GM18498 (cell line): ENCODE measurements at regions not wholly inside any gene's neighbourhood (a gene's known extent, or its start where the extent isn't known, plus 50 kb on each side); places are given as distances from the start of the nearest gene placed in this dataset.
"Not testable (repeated sequence)": the region's sequence is repeated elsewhere in the genome, so short reads cannot be mapped to it uniquely, and the experiment has no call there.

Experiments used
- ATAC-seq: cut with Tn5 transposase; IDR thresholded peaks from one replicate; pipeline ENCODE4 v1.9.1; 2021; ENCODE audit warnings: mild to moderate bottlenecking, moderate library complexity; ENCODE audit not compliant: unreplicated experiment

DNA sequence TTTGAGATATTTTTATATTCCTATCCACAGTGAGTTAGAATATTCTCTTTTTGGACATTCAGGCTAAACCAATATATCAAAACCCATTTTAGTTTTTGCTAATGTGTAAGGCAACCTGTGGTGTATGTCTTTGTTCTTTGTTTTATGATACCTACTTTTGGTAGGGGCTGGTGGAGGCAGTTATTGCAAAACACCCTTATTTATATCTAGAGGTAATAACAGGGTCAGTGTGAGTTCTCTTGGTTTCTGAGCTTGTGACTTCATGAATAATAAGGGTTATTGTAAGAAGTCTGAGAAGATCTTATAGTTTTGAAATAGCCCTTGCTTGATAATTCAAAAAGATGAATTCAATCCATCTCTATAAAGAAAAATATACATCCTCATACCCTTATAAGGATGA lies 235.1 kb upstream of the LRIG3 start:
- no peak for ATAC-seq

DNA sequence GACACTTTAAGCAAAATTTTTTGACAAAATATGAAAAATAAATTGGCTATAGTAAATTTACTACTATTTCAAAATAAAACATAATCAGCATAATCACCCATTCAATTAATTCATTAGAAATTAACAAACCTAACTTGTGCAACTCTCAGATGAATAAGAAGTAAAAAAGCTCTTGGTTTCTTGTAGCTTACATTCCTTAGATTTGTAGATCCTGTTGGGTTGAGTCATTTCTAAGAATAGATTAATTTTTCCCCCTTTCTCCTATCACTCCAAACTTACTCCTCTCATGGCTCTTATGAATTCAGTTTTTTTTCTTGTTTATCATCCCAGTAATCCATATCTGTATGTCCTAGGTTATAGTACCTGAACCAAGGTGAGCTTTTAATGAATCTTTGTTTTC lies 230.9 kb upstream of the LRIG3 start:
- ATAC-seq, result no peak

DNA sequence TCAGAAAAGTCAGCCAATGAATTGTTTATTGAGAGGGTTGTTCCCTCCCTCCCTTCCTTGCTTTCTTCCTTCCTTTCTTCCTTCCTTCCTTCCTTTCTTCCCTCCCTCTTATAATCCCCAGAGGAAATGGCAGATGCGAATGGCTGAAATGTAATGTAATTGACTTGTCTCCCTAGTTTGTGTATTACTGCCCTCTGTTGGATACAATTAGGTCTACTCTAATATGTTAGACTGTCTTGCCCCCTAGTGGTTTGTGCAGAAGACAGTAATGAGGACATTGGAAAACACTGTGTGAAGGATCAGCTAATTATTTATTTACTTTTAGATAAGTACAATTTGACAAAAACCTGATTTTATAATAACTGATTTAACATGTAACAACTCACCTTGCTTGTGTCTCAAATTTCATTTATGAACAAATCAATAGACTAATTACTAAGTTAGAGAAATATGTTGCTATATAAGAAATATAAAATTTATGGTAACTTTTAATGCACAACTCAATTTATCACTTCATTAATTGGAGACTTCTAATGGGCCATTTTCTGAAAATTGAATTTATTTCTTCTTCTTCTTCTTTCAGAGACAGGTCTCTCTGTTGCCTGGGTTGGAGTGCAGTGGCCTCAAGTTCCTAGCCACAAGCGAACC lies 229.8 kb upstream of the LRIG3 start:
- ATAC-seq, result peak; percentile 100

DNA sequence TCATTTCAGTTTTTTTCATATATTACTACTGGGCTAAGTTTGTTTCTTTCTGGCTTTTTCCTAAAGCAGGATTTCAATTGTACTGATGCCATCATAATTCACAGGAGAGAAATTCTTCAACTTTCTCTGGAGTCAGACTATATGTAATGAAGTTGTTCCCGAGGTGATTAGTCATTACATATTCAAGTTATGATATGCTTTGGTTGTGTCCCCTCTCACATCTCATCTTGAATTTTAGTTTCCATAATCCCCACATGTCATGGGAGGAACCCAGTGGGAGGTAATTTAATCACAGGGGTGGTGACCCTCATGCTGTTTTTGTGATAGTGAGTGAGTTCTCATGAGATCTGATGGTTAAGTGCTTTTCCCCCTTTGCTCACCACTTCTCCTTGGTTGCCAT lies 227.5 kb upstream of the LRIG3 start:
- no peak for ATAC-seq

- no peak for ATAC-seq
These were observed 222.0 kb upstream of the LRIG3 start for GRCh38 chr12:59142183-59142790.

GRCh38 chr12:59134750-59135149 lies 214.4 kb upstream of the LRIG3 start:
- no peak for ATAC-seq

DNA sequence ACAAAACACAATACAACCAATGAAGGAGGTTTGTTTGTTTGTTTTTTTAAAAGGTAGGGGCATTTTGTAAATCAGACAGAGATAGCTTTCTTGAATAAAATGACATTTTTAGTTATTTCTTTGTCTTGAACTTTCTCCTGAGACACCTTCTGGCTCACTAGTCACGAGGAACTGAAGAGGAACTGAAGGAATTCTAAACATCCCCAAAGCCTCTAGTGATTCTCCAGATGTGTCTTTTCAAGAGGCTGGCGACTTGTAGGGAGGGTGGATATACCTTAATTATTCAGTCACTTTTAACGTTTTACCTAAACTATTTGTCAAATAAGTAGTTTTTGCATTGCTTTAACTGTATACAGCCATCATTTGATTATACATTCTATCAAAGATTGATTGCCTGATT lies 211.2 kb upstream of the LRIG3 start:
- ATAC-seq, result no peak

GRCh38 chr12:59122784-59123183 lies 202.5 kb upstream of the LRIG3 start:
- ATAC-seq, result no peak

GRCh38 chr12:59121451-59121850 lies 201.1 kb upstream of the LRIG3 start:
- ATAC-seq, result no peak

GRCh38 chr12:59119676-59120075 lies 199.4 kb upstream of the LRIG3 start:
- ATAC-seq, result no peak

- no peak for ATAC-seq
These were observed 198.1 kb upstream of the LRIG3 start for GRCh38 chr12:59118356-59118755.

GRCh38 chr12:59115995-59116394 lies 195.7 kb upstream of the LRIG3 start:
- ATAC-seq, result no peak

- no peak for ATAC-seq
These were observed 195.2 kb upstream of the LRIG3 start for GRCh38 chr12:59115526-59115925.

DNA sequence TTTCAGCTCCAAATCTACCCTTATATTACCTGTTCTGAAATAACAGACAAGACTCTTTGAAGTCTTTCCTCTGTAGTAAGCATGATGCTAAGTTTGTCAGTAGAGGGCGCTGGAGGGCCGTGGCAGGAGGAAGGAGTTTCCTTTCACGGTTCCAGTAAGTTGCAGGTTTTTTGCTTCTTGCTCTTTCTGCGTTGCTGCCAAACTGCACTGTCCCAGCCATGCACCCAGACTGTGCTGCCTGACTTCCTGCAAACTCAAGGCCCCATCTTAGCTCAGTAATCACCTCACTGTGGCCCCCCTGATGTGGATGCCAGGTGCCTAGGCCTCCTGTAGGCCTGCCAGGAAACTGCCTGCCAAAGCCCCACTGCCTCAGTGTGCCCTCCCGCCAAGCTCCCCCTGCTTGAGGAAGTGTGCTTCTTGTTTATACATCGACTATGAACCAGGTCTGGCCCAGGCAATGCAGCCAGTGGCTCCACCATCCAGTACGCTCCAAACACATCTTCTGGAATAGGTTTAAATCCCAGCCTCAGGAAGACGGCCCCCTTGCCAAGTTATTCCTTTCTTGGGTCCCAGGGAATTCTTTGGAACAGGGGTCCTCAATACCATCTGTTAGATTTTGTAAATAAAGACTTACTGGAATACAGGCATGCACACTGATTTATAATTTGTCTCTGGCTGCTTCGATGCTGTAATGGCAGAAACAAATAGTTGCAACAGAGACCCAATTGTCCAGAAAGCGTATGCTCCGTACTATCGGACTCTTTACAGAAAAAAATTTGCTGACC lies 193.7 kb upstream of the LRIG3 start:
- peak; percentile 93 for ATAC-seq

DNA sequence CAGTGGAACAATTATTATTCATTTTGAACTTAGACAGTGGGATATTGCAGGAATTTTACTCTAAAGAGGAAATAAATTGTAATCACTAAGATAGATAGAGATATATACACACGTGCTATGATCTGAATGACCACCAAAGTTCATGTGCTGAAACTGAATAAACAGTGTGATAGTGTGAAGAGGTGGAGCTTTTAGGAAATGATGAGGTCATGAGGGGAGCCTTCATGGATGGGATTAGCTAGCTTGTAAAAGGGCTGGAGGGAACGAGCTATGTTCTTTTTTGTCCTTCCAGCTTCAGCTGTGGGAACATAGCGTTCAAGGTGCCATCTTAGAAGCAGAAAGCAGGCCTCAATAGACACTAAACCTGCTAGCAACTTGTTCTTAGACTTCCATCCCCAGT lies 191.5 kb upstream of the LRIG3 start:
- ATAC-seq, result no peak

DNA sequence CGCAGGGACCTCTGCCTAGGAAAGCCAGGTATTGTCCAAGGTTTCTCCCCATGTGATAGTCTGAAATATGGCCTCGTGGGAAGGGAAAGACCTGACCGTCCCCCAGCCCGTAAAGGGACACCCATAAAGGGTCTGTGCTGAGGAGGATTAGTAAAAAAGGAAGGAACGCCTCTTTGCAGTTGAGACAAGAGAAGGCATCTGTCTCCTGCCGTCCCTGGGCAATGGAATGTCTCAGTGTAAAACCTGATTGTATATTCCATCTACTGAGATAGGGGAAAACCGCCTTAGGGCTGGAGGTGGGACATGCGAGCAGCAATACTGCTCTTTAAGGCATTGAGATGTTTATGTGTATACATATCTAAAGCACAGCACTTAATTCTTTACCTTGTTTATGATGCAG lies 188.2 kb upstream of the LRIG3 start:
- ATAC-seq, result not testable (repeated sequence)

- no peak for ATAC-seq
These were observed 180.3 kb upstream of the LRIG3 start for GRCh38 chr12:59100585-59100984.

GRCh38 chr12:59097876-59098275 lies 177.6 kb upstream of the LRIG3 start:
- ATAC-seq, result no peak

DNA sequence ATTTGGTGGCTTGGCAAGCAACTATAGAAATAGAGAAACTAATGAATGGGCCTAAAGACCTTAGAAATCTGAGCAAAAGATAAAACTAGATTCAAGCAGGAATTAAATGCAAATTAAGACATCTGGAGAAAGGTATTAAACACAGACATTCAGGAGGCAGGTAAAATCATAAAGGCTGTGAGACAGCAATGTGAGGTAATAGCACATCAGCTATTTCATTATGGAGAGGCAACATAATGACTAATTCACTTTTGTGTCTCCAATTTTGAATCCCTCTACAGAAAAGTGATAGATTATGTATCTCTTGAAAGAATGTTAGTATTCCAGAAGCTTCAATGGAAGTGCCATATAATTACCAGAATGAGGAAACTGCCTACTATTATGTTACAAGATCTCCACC lies 175.9 kb upstream of the LRIG3 start:
- ATAC-seq, result no peak

GRCh38 chr12:59093073-59093772 lies 172.9 kb upstream of the LRIG3 start:
- no peak for ATAC-seq

GRCh38 chr12:59088673-59089072 lies 168.4 kb upstream of the LRIG3 start:
- no peak for ATAC-seq

DNA sequence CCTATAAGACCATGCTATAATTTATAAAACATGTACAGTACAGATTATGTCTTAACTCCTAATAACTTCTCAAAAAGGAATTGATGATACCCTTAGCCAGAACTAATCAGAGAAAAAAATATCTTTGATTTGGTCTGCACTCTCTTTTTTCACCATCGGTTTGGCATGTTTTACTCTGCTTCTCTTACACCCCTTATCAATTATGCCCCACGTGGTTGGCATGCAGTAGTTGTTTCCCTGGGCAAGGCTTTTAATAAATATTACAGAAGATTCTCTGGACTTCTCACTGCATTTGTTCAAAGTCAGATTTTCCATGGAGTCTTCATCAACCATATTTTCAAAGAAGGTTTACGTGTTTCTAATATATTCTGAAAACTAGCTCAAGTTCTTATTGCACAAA lies 167.4 kb upstream of the LRIG3 start:
- no peak for ATAC-seq
